Tibial nerve (tissue), 4 donors: ENCODE measurements at regions not wholly inside any gene's neighbourhood (a gene's known extent, or its start where the extent isn't known, plus 50 kb on each side); places are given as distances from the start of the nearest gene placed in this dataset.

Experiments
- DNase-seq, 2 donors: peaks; one replicate each; pipeline ENCODE4 v3.0.0-alpha.2; 2019; ENCODE audit warnings: low spot score in 2 of 2
- H3K27ac ChIP-seq, 4 donors: fragments of 200-600 bp; sonication (generic) in 3 of 4; one replicate each; pipeline ENCODE4 v1.5.1; 2017 to 2019; ENCODE audit warnings: mild to moderate bottlenecking in 1 of 4
- H3K27me3 ChIP-seq, 2 donors: fragments of 200-600 bp; sonication (generic) in 1 of 2; one replicate each; pipeline versions ENCODE4 v1.5.1 to v1.6.0; 2017 to 2019
- H3K36me3 ChIP-seq, 3 donors: fragments of 200-600 bp; sonication (generic); one replicate each; pipeline ENCODE4 v1.5.1; 2018 to 2019
- H3K4me1 ChIP-seq, 4 donors: fragments of 200-600 bp; sonication (generic) in 3 of 4; one replicate each; pipeline ENCODE4 v1.5.1; 2017 to 2019
- H3K4me3 ChIP-seq, 4 donors: fragments of 200-600 bp; sonication (generic) in 3 of 4; one replicate each; pipeline ENCODE4 v1.5.1; 2017 to 2019; ENCODE audit warnings: mild to moderate bottlenecking in 1 of 4, moderate library complexity in 1 of 4
- H3K9me3 ChIP-seq, 4 donors: fragments of 200-600 bp; sonication (generic) in 3 of 4; one replicate each; pipeline ENCODE4 v1.5.1; 2017 to 2019
- EP300 ChIP-seq, 2 donors: sonication (generic); formaldehyde crosslinking; IDR thresholded peaks; one replicate each; pipeline ENCODE4 v1.6.1; 2017; ENCODE audit warnings: antibody characterized with exemption in 2 of 2, mild to moderate bottlenecking in 1 of 2
- POLR2A ChIP-seq, 2 donors: fragments of 450-650 bp; IDR thresholded peaks; one replicate each; pipeline ENCODE4 v1.6.1; 2017; ENCODE audit warnings: antibody characterized with exemption in 2 of 2, mild to moderate bottlenecking in 2 of 2, moderate library complexity in 2 of 2
- WGBS, 2 donors: methylation state at CpG; one replicate each; pipeline ENCODE4 v1.1.5; 2018; 5-methylcytosine and 5-hydroxymethylcytosine counted together
- TF ChIP-seq, protein P1 (sequence below), 5 experiments: fragments of 200-600 bp in 3 of 5; fragments of 450-650 bp in 2 of 5; sonication (generic) in 3 of 5; IDR thresholded peaks; one replicate each; pipeline ENCODE4 v1.5.1; 2016 to 2019; ENCODE audit warnings: antibody characterized with exemption in 5 of 5, mild to moderate bottlenecking in 3 of 5, moderate library complexity in 2 of 5

DNA sequence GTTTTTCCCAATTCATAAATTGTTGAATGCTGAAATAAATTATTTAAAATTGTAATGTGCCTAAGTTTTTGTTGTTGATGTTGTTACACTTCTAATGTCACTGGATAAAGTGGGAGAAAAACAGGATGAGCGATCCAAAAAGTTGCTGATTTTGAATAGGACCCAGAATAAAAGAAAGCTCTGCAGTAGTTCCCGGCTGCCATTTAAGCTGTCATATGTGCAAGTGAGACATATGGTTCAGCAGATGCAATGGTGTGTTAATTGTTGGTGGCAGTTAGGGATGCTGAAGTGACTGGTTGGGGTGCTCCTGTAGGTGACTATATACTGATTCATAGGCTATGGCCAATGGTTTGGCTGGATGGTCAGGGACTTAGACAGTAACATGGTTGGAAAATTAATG is 1517.4 kb upstream of the LRRTM3 start:
- Histone ChIP-seq H3K9me3 (no peaks in the 10 kb centered on the region), H3K36me3 (no peaks in the 10 kb centered on the region), H3K27ac (no peak overlapping the region), H3K4me3 (no peak overlapping the region), H3K27me3 (no peaks in the 10 kb centered on the region), H3K4me1 (no peaks in the 10 kb centered on the region)
- no peak for DNase-seq
- no peak for TF ChIP-seq POLR2A (IDR thresholded peaks at IDR 0.05)
- TF ChIP-seq, protein P1, sequence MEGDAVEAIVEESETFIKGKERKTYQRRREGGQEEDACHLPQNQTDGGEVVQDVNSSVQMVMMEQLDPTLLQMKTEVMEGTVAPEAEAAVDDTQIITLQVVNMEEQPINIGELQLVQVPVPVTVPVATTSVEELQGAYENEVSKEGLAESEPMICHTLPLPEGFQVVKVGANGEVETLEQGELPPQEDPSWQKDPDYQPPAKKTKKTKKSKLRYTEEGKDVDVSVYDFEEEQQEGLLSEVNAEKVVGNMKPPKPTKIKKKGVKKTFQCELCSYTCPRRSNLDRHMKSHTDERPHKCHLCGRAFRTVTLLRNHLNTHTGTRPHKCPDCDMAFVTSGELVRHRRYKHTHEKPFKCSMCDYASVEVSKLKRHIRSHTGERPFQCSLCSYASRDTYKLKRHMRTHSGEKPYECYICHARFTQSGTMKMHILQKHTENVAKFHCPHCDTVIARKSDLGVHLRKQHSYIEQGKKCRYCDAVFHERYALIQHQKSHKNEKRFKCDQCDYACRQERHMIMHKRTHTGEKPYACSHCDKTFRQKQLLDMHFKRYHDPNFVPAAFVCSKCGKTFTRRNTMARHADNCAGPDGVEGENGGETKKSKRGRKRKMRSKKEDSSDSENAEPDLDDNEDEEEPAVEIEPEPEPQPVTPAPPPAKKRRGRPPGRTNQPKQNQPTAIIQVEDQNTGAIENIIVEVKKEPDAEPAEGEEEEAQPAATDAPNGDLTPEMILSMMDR (IDR thresholded peaks at IDR 0.05), result no peak
- TF ChIP-seq EP300 (IDR thresholded peaks at IDR 0.05), result no peak
- WGBS, 2 donors, result 74 to 96% methylated on average over 2 of the region's 2 CpGs

DNA sequence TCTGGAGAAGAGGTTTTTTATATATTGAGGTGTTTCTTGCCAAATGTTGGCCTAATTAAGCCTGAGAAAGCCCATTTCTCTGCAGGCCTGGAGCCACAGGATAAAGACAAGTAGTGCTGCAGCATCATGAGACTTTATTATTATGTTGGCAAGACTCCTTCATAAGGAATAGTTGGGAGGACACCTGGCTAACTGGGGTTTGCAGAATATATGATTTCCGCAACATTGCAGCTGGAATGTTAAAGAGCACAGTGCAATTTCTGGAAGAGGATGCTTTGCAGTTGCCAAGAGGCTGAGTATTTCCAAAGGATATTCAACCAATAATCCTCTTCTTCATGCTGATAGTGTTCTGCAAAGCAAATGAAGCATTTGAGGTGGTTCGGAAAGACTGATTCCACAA is 1512.8 kb upstream of the LRRTM3 start:
- no peak overlapping the region for H3K27ac ChIP-seq
- no peaks in the 10 kb centered on the region for H3K27me3 ChIP-seq
- H3K4me1 ChIP-seq, result no peaks in the 10 kb centered on the region
- H3K4me3 ChIP-seq, result no peak overlapping the region
- WGBS, 2 donors, result 89 to 90% methylated on average over 2 of the region's 2 CpGs
- H3K9me3 ChIP-seq, result peaks cover 0 to 12% (median 0%) of the 10 kb centered on the region in 4 donors
- no peaks in the 10 kb centered on the region for H3K36me3 ChIP-seq
- no peak for DNase-seq
- TF ChIP-seq POLR2A (IDR thresholded peaks at IDR 0.05) (no peak), EP300 (IDR thresholded peaks at IDR 0.05) (no peak)
- TF ChIP-seq, protein P1 (IDR thresholded peaks at IDR 0.05), result no peak

DNA sequence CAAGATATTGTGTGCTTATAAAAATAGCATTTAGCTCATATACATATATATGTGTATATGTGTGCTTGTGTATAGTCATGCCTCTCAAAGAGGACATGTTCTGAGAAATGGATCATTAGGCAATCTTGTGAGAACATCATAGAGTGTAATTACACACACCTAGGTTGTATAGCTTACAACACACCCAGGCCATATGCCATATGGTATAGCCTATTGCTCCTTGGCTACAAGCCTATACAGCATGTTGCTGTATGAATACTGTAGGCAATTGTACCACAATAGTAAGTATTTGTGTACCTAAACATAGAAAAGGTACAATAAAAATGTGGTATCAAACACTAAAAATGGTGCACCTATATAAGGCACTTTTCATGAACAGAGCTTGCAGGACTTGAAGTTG is 1510.5 kb upstream of the LRRTM3 start:
- Histone ChIP-seq H3K4me1 (no peaks in the 10 kb centered on the region), H3K9me3 (peaks cover 0 to 12% (median 0%) of the 10 kb centered on the region in 4 donors), H3K27me3 (no peaks in the 10 kb centered on the region), H3K36me3 (no peaks in the 10 kb centered on the region), H3K27ac (no peak overlapping the region), H3K4me3 (no peak overlapping the region)
- TF ChIP-seq EP300 (IDR thresholded peaks at IDR 0.05), result no peak
- TF ChIP-seq, protein P1 (IDR thresholded peaks at IDR 0.05), result no peak
- TF ChIP-seq POLR2A (IDR thresholded peaks at IDR 0.05), result no peak
- no peak for DNase-seq

DNA sequence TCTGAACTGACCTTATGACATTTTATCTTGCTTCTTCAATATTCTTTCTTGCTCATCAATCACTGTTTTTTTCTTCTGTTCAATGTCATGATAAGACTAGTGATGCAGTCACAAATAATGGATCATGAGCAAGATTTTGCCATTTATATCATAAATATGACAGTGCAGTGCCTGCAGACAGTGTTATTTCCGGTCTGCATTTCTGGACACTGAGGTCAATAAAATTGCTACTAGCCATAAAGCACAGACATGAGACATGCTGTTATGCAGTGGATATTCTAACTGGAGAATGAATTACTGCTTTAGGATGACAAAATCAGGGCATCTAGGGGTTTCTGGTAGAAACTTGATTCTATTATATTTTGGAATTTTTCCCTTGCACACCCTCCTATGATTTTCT is 1509.7 kb upstream of the LRRTM3 start:
- Histone ChIP-seq H3K4me3 (no peak overlapping the region), H3K27ac (no peak overlapping the region), H3K9me3 (peaks cover 0 to 12% (median 0%) of the 10 kb centered on the region in 4 donors), H3K36me3 (no peaks in the 10 kb centered on the region), H3K27me3 (no peaks in the 10 kb centered on the region), H3K4me1 (no peaks in the 10 kb centered on the region)
- no peak for DNase-seq
- TF ChIP-seq, protein P1 (IDR thresholded peaks at IDR 0.05), result no peak
- TF ChIP-seq POLR2A (IDR thresholded peaks at IDR 0.05) (no peak), EP300 (IDR thresholded peaks at IDR 0.05) (no peak)
- 56 to 83% methylated on average over 1 of the region's 1 CpG for WGBS, 2 donors

DNA sequence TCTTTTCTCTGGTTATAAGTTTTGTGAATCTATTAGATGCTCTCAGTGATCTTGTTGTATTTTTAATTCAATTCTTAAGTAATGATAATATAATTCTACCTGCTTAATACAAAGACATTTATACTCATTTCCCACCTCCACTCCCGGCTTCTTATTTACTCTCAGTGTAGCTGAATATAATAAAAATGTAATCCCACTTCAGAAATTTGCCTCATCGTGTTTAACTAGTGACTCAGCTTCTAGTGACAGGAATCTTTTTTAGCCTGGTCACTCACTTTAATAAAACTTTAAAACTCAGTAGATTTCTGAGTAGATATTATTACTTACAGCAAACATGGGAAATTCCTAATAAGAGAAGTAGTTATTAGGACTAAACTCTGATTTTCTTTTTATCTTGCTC is 1506.2 kb upstream of the LRRTM3 start:
- H3K27me3 ChIP-seq, result no peaks in the 10 kb centered on the region
- no peak for TF ChIP-seq POLR2A (IDR thresholded peaks at IDR 0.05)
- TF ChIP-seq, protein P1 (IDR thresholded peaks at IDR 0.05), result no peak
- no peak for TF ChIP-seq EP300 (IDR thresholded peaks at IDR 0.05)
- H3K9me3 ChIP-seq, result peaks cover 0 to 6% (median 0%) of the 10 kb centered on the region in 4 donors
- no peaks in the 10 kb centered on the region for H3K36me3 ChIP-seq
- no peaks in the 10 kb centered on the region for H3K4me1 ChIP-seq
- no peak overlapping the region for H3K27ac ChIP-seq
- no peak overlapping the region for H3K4me3 ChIP-seq
- WGBS, 2 donors, result 64 to 80% methylated on average over 2 of the region's 2 CpGs
- DNase-seq, result no peak
